ENCODE measurements at regions not wholly inside any gene's neighbourhood (a gene's known extent, or its start where the extent isn't known, plus 50 kb on each side); places are given as distances from the start of the nearest gene placed in this dataset.
"Not testable (repeated sequence)": the region's sequence is repeated elsewhere in the genome, so short reads cannot be mapped to it uniquely, and the experiment has no call there.

DNA sequence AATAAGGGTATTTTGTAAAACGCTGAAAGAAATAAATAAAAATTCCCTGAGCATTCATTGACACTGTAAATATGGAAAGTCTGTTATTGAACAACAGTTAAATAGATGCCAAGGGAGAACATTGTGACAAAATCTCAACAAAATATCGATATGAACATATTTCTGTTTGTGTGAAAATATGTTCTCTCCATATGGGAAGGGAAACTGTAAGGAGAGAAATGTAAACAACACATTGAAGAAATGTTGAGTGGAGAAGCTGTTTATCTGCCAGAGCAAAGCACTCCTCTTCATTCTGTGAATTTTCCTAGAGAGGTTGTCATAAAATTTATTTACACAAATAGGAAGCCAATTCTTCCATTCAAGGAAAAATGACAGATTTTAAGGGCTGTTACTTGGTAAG is 57.1 kb upstream of the EOMES start:
- DNase-seq (ENCODE audit: low spot score), result no peak
- intact Hi-C loops (cut with DNase I), result no loop called here

GRCh38 chr3:27789420-27789819 is 67.3 kb upstream of the EOMES start:
- DNase-seq (ENCODE audit: low spot score), result no peak
- intact Hi-C loops (cut with DNase I), result no loop called here

DNA sequence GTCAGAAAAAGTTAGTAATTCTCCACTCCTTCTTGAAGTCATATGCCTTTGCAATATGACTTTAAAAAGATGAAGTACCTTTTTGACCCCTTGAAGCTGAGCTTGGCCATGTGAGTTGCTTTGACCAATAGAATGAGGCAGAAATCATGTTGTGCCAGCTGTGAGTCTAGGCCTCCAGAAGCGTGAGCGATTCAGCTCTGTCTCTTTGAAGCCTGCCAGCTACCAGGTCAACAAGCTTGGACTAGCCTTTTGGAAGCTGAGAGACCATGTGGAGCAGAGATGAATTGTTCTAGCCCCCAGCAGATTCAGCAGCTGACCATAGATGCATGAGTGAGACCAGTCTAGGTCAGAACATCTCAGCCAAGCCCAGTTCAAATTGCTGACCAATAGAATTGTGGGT is 69.8 kb upstream of the EOMES start:
- intact Hi-C loops (cut with DNase I), result no loop called here
- no peak for DNase-seq (ENCODE audit: low spot score)

- intact Hi-C loops (cut with DNase I), result no loop called here
- no peak for DNase-seq (ENCODE audit: low spot score)
Observed at GRCh38 chr3:27792869-27793268, 70.7 kb upstream of the EOMES start.

GRCh38 chr3:27794211-27794610 is 72.1 kb upstream of the EOMES start:
- DNase-seq (ENCODE audit: low spot score), result no peak
- intact Hi-C loops (cut with DNase I), result no loop called here

- DNase-seq (ENCODE audit: low spot score), result no peak
- intact Hi-C loops (cut with DNase I), result no loop called here
Observed at GRCh38 chr3:27796365-27796875, 74.3 kb upstream of the EOMES start.

DNA sequence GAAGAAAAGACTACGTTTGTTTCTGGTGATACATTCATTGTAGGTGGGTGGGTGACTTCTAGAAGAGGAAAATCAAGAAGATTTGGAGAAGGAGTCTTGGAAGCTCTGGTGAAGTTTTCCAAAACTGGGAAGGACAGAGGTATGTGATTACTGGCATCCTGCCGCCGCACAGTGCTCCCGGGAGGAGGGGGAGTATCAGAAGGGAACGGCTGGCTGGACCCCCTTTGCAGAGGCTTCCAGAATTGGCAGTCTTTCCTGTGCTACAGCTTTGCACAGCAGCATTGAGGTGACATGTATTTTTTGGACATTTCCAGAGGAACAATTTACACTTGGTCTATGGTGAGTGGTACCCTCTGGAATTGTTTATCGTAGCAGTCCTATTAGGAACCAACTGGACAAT is 75.7 kb upstream of the EOMES start:
- DNase-seq (ENCODE audit: low spot score), result no peak
- intact Hi-C loops (cut with DNase I), result no loop called here

- intact Hi-C loops (cut with DNase I), result no loop called here
- DNase-seq (ENCODE audit: low spot score), result no peak
Observed at GRCh38 chr3:27800261-27800660, 78.1 kb upstream of the EOMES start.

DNA sequence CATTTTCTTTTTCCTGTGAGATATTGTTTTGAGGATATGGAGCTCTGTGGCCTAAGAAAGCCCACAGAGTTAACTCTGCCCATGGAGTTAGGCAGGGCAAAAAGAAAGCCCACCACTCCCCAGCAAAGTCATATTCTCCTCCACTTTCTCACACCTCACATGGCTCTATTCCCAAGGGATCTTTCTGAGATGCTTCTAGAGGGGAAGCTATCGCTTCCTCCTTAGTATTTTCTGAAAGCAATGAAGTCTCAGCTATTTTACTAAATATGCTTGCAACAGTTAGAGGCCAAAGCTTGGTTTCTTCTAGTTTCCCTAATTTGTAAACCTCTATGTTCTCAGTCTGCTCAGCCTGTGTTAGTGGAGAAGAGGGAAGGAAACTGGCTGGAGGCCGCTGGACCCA is 80.3 kb upstream of the EOMES start:
- DNase-seq (ENCODE audit: low spot score), result no peak
- intact Hi-C loops (cut with DNase I), result no loop called here

DNA sequence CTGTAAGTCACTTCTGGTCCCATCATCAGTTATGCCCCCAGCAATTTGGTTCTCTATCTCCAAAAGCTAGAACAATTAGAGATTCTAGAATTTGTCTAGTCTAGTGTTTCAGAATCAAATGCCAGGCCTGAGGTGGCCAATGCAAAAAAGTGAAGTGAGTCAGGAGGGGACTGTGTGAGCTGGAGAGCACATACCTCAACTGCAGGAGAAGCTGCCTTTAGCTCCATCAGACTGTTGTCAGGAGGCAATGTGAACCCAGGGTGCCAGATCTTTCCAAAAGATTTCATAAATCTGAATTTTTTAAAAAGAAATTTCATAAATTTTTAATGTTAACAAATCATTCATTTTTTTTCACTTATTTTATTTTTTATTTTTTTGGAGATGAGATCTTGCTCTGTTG is 80.7 kb upstream of the EOMES start:
- no peak for DNase-seq (ENCODE audit: low spot score)
- intact Hi-C loops (cut with DNase I), result no loop called here

DNA sequence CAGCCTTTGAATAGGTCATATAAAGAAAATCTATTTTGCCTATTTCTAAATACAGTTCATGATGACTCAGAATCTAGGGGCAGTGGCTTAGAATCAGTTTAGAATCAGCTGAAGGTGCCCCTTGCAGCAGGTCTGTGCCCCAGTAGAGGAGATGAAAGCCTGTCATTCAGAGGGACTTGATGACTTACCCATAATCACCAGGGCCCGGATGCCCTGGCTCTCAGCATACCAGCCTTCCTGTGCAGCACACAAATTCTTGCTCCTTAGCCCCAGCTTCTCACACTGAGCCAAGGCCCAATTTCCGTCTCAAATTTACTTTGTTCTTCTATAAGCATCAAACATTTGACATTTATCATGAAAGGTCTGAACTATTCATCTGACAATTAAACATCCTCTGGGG is 83.2 kb upstream of the EOMES start:
- DNase-seq (ENCODE audit: low spot score), result no peak
- intact Hi-C loops (cut with DNase I), result no loop called here

DNA sequence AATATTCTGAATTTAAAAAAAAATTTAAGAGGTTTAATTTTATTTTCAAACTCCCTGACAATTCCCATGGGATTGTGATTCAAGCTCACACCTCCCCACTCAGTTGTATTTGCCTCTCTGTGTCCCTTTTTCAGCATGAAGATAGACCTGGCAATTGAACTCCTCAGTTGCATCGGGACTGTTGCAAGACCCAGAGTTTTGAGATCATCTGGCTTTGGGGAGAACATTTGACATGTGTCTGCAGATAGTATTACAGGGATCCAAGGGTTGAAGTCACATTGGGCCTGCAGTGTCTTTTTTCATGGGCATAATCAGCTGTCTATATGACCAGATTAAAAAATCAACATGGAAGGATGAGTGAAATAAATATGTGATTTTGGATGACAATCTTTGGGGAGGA is 91.1 kb upstream of the EOMES start:
- DNase-seq (ENCODE audit: low spot score), result no peak
- intact Hi-C loops (cut with DNase I), result no loop called here

DNA sequence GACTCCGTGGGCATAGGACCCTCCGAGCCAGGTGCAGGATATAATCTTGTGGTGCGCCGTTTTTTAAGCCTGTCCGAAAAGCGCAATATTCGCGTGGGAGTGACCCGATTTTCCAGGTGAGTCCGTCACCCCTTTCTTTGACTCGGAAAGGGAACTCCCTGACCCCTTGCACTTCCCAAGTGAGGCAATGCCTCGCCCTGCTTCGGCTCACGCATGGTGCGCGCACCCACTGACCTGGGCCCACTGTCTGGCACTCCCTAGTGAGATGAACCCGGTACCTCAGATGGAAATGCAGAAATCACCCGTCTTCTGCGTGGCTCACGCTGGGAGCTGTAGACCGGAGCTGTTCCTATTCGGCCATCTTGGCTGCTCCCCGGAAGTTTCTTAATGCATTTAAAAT is 99.5 kb upstream of the EOMES start:
- DNase-seq (ENCODE audit: low spot score); intact Hi-C loops (cut with DNase I): not testable (repeated sequence)

DNA sequence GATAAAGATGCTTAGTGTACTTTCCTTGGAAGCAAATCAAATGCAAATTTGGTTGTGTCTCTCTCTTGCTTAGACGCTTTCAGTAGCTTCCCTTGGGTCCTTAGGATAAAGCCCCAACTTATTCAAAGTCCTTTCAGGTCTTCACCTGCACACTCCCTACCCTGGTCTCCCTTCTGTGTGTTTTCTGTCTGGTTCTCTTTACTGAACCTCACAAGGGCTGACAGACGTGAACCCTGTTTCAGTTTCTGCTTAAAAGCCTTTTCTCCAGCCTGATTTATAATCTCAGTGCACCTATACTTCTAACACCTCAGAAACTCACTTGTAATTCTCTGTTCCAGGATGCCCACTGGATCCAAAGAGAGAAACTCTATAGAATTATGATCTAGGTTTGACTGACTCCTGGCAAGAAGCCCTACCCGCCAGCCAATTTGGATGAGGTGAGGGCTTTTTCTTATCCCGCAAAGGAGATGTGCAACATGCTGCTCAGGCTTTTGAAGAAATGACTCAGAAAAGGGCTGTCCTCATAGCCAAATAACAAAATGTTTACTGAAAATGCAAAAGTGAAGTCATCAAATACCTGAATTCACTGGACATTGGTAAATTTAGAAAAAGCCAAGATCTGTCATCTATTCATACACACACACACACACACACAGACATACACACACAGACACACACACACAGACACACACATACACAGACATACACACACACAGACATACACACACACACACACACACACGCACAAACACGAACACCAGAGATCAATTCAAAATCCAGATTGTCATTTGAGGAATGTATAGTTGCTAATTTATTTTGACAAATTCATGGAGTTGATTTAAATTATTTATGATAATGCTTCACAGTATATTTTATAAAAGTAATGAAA is 102.4 kb upstream of the EOMES start:
- intact Hi-C loops (cut with DNase I), result no loop called here
- no peak for DNase-seq (ENCODE audit: low spot score)

DNA sequence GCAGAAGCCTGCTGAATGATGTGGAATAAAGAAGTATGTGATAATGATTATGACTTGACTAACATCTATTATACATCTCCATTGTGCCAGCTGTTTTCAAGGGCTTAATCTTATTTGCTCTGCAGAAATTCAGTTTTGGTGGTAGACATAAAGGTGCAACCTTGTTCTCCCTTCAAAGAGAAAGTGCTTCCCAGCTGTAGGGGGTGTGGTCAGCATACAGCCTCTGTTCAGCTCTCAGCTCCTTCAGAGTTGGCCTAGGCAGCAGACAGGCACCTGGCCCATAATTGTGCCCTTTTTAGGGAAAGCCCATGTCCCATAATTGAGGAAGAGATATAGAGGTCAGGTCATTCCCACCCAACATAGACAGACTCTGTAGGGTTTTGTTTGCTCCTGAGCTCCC is 104.3 kb upstream of the EOMES start:
- intact Hi-C loops (cut with DNase I), result no loop called here
- DNase-seq (ENCODE audit: low spot score), result no peak

- no peak for DNase-seq (ENCODE audit: low spot score)
- intact Hi-C loops (cut with DNase I), result no loop called here
Observed at GRCh38 chr3:27827041-27827440, 104.9 kb upstream of the EOMES start.

DNA sequence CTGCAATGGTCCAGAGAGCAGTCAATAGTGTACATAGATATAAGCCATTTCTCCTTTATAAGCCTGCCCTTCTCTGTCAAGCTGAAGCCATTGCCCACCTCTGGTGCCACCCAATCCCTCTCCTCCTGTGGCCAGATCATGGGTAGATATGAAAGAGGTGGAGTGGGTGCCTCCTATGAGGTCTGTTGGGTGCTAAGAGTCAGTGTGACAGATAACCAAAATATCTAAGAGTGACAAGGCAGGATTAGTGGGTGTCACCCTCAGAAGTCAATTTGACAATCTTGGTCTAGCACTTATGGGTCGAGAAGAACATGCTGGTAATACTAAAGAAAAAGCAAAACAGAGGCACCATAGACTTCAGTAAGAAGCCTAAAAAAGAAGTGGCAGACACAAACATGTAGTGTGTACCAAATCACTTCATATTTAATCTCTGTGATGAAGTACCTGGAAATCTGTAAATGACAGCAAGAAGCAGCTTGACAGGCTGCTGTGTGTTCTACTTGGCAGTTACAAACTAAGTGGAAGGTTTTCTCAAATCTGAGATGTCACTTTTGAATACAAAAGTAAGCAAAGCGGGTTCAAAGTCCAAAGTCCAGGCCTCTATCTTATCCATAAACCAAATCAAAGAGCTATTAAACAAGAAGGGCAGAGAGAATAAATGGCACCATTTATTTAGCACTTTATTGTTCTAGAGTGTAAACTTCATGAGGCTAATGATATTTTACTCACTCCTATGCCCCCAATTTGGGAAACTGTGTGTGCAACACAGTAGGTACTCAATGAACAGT is 118.9 kb upstream of the EOMES start:
- no peak for DNase-seq (ENCODE audit: low spot score)
- intact Hi-C loops (cut with DNase I), result no loop called here

DNA sequence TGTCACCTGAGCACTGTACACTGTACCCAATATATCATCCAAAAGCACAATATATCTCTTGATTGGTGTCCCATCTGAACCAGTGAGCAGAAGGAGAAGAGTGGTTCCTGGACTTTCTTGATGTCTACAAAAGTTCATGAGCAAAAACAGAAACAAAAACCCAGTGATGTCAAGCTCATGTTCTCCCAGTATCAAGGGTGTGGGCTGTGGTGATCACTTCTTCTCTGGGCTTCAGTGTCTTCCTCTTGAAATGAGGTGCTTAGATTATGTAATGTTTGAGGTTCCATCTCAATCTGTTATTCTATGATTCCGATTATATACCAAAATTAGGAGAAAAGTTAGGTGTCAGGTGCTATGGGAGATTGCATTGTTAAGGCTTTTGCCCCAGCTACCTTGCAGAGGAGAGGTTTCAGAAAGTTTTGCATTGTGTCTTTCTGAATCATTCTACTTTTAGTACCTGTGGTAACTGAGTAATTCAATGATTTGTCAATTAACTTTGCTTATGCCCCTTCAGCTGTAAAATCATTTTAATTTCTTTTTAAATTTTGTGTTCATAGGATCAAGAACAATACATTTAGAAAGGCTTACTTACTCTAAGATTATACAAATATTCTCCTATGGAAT is 122.0 kb upstream of the EOMES start:
- intact Hi-C loops (cut with DNase I), result no loop called here

DNA sequence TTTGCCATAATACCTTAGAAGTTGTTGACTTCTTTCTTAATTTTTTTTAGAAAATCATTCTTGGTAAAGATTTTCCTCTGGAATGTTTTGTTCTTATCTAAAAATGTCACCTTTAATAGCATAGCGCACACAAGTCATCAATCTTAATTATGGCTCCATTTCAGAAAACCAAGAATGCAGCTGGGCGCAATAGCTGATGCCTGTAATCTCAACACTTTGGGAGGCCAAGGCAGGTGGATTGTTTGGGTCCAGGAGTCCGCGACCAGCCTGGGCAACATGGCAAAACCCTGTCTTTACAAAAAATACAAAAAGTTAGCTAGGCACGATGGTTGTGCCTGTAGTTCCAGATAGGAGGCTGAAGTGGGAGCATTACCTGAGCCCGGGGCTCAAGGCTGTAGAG is 125.6 kb upstream of the EOMES start:
- intact Hi-C loops (cut with DNase I), result no loop called here
- no peak for DNase-seq (ENCODE audit: low spot score)

More for the DNA sequence above, 122.0 kb upstream of the EOMES start:
- no peak for DNase-seq (ENCODE audit: low spot score)

DNA sequence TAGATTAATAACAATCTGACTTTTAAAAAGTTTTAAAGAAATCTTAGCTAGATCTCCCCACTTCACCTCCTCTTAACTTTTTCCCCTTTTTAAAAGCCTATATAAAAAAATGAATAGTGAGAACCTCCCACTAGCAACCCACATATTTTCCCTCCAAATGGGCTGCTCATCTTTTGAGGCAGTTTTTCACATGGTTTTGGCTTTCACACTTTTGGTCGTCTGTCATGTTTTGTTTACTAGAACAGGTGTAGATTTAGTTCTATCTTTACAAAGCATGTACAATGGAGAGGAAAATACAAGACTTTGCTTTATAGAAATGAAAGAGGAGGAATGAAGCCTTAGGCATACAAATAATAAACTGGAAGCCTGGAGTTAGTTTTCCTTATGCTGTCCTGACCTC is 126.7 kb upstream of the EOMES start:
- DNase-seq (ENCODE audit: low spot score), result no peak
- intact Hi-C loops (cut with DNase I), result no loop called here
